GM23338 (cell line): ENCODE measurements at regions not wholly inside any gene's neighbourhood (a gene's known extent, or its start where the extent isn't known, plus 50 kb on each side); places are given as distances from the start of the nearest gene placed in this dataset.

Experiments used
- ATAC-seq: fragments of 200-7000 bp; cut with Tn5 transposase; 3 replicates; pipeline ENCODE4 v1.9.1; 2020
- DNase-seq: peaks from one replicate; pipeline ENCODE4 v3.0.0-alpha.2; 2015; ENCODE audit warnings: low spot score
- H2AFZ ChIP-seq: fragments of 200-600 bp; sonication (generic); 2 replicates; pipeline ENCODE4 v1.8.0; 2016; ENCODE audit warnings: antibody characterized with exemption, mild to moderate bottlenecking, moderate library complexity
- H3F3A ChIP-seq: fragments of 200-600 bp; sonication (generic); replicated peaks from 2 replicates; pipeline ENCODE4 v1.8.0; 2017; ENCODE audit warnings: antibody characterized with exemption, mixed run types, low read depth
- H3K27ac ChIP-seq: fragments of 200-600 bp; sonication (generic); 2 replicates; pipeline ENCODE4 v1.6.1; 2016; ENCODE audit warnings: low read depth
- H3K27me3 ChIP-seq: fragments of 200-600 bp; sonication (generic); 2 replicates; pipeline ENCODE4 v1.8.0; 2016; ENCODE audit warnings: mild to moderate bottlenecking, mixed run types, moderate library complexity; ENCODE audit not compliant: insufficient read depth
- H3K36me3 ChIP-seq: fragments of 200-600 bp; sonication (generic); 2 replicates; pipeline ENCODE4 v1.8.0; 2016; ENCODE audit warnings: mild to moderate bottlenecking; ENCODE audit not compliant: insufficient read depth
- H3K4me1 ChIP-seq: fragments of 200-600 bp; sonication (generic); 2 replicates; pipeline ENCODE4 v1.8.0; 2016; ENCODE audit warnings: mild to moderate bottlenecking, moderate library complexity; ENCODE audit not compliant: insufficient read depth
- H3K4me2 ChIP-seq: fragments of 200-600 bp; sonication (generic); 2 replicates; pipeline ENCODE4 v1.7.1; 2017; ENCODE audit warnings: mixed run types
- H3K4me3 ChIP-seq: fragments of 200-600 bp; sonication (generic); 2 replicates; pipeline ENCODE4 v1.6.1; 2016; ENCODE audit warnings: mixed run types
- H3K79me2 ChIP-seq: fragments of 200-600 bp; sonication (generic); replicated peaks from 2 replicates; pipeline ENCODE4 v1.8.0; 2017; ENCODE audit warnings: mild to moderate bottlenecking; ENCODE audit not compliant: insufficient read depth
- H3K9me2 ChIP-seq: fragments of 200-600 bp; sonication (generic); 2 replicates; pipeline ENCODE4 v1.8.0; 2017; ENCODE audit not compliant: insufficient read depth
- H4K20me1 ChIP-seq: fragments of 200-600 bp; sonication (generic); replicated peaks from 2 replicates; pipeline ENCODE4 v1.8.0; 2017; ENCODE audit warnings: mild to moderate bottlenecking; ENCODE audit not compliant: insufficient read depth
- H3K27ac Mint-ChIP-seq: 2 replicates; pipeline ENCODE4 v1.8.0; 2020; ENCODE audit warnings: inconsistent platforms, mild to moderate bottlenecking, moderate library complexity, mixed read lengths
- H3K27me3 Mint-ChIP-seq: 3 replicates; pipeline ENCODE4 v1.8.0; 2022; ENCODE audit warnings: low read depth, mild to moderate bottlenecking, moderate library complexity, mixed read lengths, inconsistent platforms; ENCODE audit not compliant: insufficient read depth, poor library complexity
- H3K36me3 Mint-ChIP-seq: 3 replicates; pipeline ENCODE4 v1.8.0; 2021; ENCODE audit warnings: low read depth, mild to moderate bottlenecking, inconsistent platforms, moderate library complexity, mixed read lengths
- H3K4me1 Mint-ChIP-seq: 3 replicates; pipeline ENCODE4 v1.8.0; 2020; ENCODE audit warnings: mild to moderate bottlenecking, inconsistent platforms, mixed read lengths
- H3K4me3 Mint-ChIP-seq: 3 replicates; pipeline ENCODE4 v1.8.0; 2021; ENCODE audit warnings: moderate library complexity, mild to moderate bottlenecking, inconsistent platforms, mixed read lengths
- H3K9me3 Mint-ChIP-seq: 3 replicates; pipeline ENCODE4 v1.8.0; 2020; ENCODE audit warnings: moderate library complexity, mild to moderate bottlenecking, inconsistent platforms, mixed read lengths
- CREB1 ChIP-seq: fragments of 250-450 bp; sonication (Bioruptor Pico); IDR thresholded peaks from 2 replicates; pipeline ENCODE4 v1.5.0; 2020; ENCODE audit warnings: low read depth, mild to moderate bottlenecking, moderate library complexity
- EZH2 ChIP-seq: fragments of 200-600 bp; sonication (generic); IDR thresholded peaks from one replicate; pipeline ENCODE4 v1.8.0; 2017; ENCODE audit warnings: antibody characterized with exemption, mild to moderate bottlenecking, low read depth; ENCODE audit not compliant: unreplicated experiment
- POLR2AphosphoS5 ChIP-seq: IDR thresholded peaks from 2 replicates; pipeline ENCODE4 v1.6.1; 2016; ENCODE audit warnings: antibody characterized with exemption, low read depth
- STAT1 ChIP-seq: IDR thresholded peaks from one replicate; pipeline ENCODE4 v1.6.1; 2016; ENCODE audit warnings: antibody characterized with exemption; ENCODE audit not compliant: unreplicated experiment
- ZNF331 ChIP-seq: fragments of 250-450 bp; sonication (Bioruptor Pico); IDR thresholded peaks from 2 replicates; pipeline ENCODE4 v1.5.0; 2020; ENCODE audit warnings: low read depth, mild to moderate bottlenecking, moderate library complexity
- TF ChIP-seq, protein P1 (sequence below): fragments of 250-450 bp; sonication (Bioruptor Pico); IDR thresholded peaks from 2 replicates; pipeline ENCODE4 v1.5.0; 2020; ENCODE audit warnings: mild to moderate bottlenecking, moderate library complexity
- TF ChIP-seq, protein P2 (sequence below): IDR thresholded peaks from 2 replicates; pipeline ENCODE4 v1.6.1; 2016; ENCODE audit warnings: antibody characterized with exemption

DNA sequence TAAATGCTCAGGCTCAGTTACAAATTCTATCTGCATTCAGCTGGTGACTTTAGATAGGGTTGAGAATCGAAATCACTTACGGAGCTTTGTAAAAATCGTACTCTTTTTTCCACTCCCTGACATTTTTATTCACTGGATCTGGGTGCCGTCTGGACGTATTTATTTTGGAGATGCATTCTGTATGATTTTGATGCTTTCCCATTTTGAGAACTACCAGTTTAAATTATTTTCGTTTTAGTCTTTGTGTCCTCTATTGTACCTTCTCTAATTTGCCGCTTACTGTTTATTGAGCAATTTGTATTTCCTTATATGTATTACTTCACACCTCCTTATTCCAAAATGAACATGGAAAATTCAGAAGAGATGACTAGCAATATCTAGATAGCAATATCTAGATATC, 96.2 kb downstream of the FASLG start:
- no peak overlapping the region for H2AFZ ChIP-seq
- H3K27me3 ChIP-seq: no peaks in the 10 kb centered on the region
- H3F3A ChIP-seq: no peaks in the 10 kb centered on the region
- H3K79me2 ChIP-seq: no peaks in the 10 kb centered on the region
- Mint-ChIP-seq H3K9me3 (no peaks in the 10 kb centered on the region), H3K27me3 (no peaks in the 10 kb centered on the region), H3K27ac (no peak overlapping the region), H3K4me1 (no peaks in the 10 kb centered on the region), H3K4me3 (no peak overlapping the region), H3K36me3 (no peaks in the 10 kb centered on the region)
- H4K20me1 ChIP-seq: no peaks in the 10 kb centered on the region
- H3K36me3 ChIP-seq: no peaks in the 10 kb centered on the region
- ATAC-seq: no peak
- H3K27ac ChIP-seq: no peak overlapping the region
- TF ChIP-seq CREB1 (CRISPR knock-in tag) (no peak), ZNF331 (CRISPR knock-in tag) (no peak), STAT1 (no peak), EZH2 (no peak), POLR2AphosphoS5 (no peak)
- TF ChIP-seq, protein P1, sequence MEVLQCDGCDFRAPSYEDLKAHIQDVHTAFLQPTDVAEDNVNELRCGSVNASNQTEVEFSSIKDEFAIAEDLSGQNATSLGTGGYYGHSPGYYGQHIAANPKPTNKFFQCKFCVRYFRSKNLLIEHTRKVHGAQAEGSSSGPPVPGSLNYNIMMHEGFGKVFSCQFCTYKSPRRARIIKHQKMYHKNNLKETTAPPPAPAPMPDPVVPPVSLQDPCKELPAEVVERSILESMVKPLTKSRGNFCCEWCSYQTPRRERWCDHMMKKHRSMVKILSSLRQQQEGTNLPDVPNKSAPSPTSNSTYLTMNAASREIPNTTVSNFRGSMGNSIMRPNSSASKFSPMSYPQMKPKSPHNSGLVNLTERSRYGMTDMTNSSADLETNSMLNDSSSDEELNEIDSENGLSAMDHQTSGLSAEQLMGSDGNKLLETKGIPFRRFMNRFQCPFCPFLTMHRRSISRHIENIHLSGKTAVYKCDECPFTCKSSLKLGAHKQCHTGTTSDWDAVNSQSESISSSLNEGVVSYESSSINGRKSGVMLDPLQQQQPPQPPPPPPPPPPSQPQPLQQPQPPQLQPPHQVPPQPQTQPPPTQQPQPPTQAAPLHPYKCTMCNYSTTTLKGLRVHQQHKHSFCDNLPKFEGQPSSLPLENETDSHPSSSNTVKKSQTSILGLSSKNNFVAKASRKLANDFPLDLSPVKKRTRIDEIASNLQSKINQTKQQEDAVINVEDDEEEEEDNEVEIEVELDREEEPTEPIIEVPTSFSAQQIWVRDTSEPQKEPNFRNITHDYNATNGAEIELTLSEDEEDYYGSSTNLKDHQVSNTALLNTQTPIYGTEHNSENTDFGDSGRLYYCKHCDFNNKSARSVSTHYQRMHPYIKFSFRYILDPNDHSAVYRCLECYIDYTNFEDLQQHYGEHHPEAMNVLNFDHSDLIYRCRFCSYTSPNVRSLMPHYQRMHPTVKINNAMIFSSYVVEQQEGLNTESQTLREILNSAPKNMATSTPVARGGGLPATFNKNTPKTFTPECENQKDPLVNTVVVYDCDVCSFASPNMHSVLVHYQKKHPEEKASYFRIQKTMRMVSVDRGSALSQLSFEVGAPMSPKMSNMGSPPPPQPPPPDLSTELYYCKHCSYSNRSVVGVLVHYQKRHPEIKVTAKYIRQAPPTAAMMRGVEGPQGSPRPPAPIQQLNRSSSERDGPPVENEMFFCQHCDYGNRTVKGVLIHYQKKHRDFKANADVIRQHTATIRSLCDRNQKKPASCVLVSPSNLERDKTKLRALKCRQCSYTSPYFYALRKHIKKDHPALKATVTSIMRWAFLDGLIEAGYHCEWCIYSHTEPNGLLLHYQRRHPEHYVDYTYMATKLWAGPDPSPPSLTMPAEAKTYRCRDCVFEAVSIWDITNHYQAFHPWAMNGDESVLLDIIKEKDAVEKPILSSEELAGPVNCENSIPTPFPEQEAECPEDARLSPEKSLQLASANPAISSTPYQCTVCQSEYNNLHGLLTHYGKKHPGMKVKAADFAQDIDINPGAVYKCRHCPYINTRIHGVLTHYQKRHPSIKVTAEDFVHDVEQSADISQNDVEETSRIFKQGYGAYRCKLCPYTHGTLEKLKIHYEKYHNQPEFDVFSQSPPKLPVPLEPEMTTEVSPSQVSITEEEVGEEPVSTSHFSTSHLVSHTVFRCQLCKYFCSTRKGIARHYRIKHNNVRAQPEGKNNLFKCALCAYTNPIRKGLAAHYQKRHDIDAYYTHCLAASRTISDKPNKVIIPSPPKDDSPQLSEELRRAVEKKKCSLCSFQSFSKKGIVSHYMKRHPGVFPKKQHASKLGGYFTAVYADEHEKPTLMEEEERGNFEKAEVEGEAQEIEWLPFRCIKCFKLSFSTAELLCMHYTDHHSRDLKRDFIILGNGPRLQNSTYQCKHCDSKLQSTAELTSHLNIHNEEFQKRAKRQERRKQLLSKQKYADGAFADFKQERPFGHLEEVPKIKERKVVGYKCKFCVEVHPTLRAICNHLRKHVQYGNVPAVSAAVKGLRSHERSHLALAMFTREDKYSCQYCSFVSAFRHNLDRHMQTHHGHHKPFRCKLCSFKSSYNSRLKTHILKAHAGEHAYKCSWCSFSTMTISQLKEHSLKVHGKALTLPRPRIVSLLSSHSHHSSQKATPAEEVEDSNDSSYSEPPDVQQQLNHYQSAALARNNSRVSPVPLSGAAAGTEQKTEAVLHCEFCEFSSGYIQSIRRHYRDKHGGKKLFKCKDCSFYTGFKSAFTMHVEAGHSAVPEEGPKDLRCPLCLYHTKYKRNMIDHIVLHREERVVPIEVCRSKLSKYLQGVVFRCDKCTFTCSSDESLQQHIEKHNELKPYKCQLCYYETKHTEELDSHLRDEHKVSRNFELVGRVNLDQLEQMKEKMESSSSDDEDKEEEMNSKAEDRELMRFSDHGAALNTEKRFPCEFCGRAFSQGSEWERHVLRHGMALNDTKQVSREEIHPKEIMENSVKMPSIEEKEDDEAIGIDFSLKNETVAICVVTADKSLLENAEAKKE (CRISPR knock-in tag): no peak
- TF ChIP-seq, protein P2, sequence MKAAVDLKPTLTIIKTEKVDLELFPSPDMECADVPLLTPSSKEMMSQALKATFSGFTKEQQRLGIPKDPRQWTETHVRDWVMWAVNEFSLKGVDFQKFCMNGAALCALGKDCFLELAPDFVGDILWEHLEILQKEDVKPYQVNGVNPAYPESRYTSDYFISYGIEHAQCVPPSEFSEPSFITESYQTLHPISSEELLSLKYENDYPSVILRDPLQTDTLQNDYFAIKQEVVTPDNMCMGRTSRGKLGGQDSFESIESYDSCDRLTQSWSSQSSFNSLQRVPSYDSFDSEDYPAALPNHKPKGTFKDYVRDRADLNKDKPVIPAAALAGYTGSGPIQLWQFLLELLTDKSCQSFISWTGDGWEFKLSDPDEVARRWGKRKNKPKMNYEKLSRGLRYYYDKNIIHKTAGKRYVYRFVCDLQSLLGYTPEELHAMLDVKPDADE: no peak
- no peaks in the 10 kb centered on the region for H3K4me1 ChIP-seq
- no peak overlapping the region for H3K4me2 ChIP-seq
- DNase-seq: no peak
- no peaks in the 10 kb centered on the region for H3K9me2 ChIP-seq
- H3K4me3 ChIP-seq: no peak overlapping the region
